Keratinocyte (primary cell): ENCODE measurements at regions not wholly inside any gene's neighbourhood (a gene's known extent, or its start where the extent isn't known, plus 50 kb on each side); places are given as distances from the start of the nearest gene placed in this dataset.

Experiments used
- CTCF ChIP-seq, 3 experiments: IDR thresholded peaks in 1 of 3; conservative IDR thresholded peaks in 1 of 3; optimal IDR thresholded peaks in 1 of 3; 2 replicates in 2 of 3; 3 replicates in 1 of 3; pipeline versions ENCODE3 to v1.5.1; 2011; ENCODE audit warnings: low read length in 3 of 3, mild to moderate bottlenecking in 3 of 3, moderate library complexity in 2 of 3, control low read depth in 1 of 3, inconsistent platforms in 1 of 3; ENCODE audit not compliant: insufficient read depth in 2 of 3; ENCODE audit errors: extremely low read depth in 1 of 3
- EZH2 ChIP-seq: IDR thresholded peaks from one replicate; pipeline ENCODE4 v1.6.1; 2012; ENCODE audit warnings: inconsistent platforms, mild to moderate bottlenecking, low read length, moderate library complexity

GRCh38 chr12:17020765-17021164 is 414.8 kb upstream of the LMO3 start:
- TF ChIP-seq EZH2 (no peak), CTCF (optimal IDR thresholded peaks at IDR 0.05 in 1 of 3, IDR thresholded peaks at IDR 0.05 in 1 of 3, conservative IDR thresholded peaks at IDR 0.05 in 1 of 3; ENCODE audit: extremely low read depth in 1 of 3, insufficient read depth in 2 of 3, low read length in 3 of 3) (no peak)
